AG09309 (cell line): ENCODE measurements at regions not wholly inside any gene's neighbourhood (a gene's known extent, or its start where the extent isn't known, plus 50 kb on each side); places are given as distances from the start of the nearest gene placed in this dataset.
A peak's percentile ranks its signal among the peaks of the same experiment; 100 is the strongest.

Experiments
- DNase-seq: peaks from one replicate; pipeline ENCODE4 v3.0.0-alpha.2; 2010; ENCODE audit warnings: low read depth
- H3K4me3 ChIP-seq: 2 replicates; pipeline ENCODE4 v1.5.1; 2011; ENCODE audit warnings: mild to moderate bottlenecking, low read depth, low read length, moderate library complexity; ENCODE audit not compliant: control insufficient read depth
- TF ChIP-seq, protein P1 (sequence below): IDR thresholded peaks from 2 replicates; pipeline ENCODE4 v1.5.1; 2011; ENCODE audit warnings: mild to moderate bottlenecking, low read depth, low read length, inconsistent platforms; ENCODE audit not compliant: insufficient read depth, control insufficient read depth; ENCODE audit errors: missing control alignments

DNA sequence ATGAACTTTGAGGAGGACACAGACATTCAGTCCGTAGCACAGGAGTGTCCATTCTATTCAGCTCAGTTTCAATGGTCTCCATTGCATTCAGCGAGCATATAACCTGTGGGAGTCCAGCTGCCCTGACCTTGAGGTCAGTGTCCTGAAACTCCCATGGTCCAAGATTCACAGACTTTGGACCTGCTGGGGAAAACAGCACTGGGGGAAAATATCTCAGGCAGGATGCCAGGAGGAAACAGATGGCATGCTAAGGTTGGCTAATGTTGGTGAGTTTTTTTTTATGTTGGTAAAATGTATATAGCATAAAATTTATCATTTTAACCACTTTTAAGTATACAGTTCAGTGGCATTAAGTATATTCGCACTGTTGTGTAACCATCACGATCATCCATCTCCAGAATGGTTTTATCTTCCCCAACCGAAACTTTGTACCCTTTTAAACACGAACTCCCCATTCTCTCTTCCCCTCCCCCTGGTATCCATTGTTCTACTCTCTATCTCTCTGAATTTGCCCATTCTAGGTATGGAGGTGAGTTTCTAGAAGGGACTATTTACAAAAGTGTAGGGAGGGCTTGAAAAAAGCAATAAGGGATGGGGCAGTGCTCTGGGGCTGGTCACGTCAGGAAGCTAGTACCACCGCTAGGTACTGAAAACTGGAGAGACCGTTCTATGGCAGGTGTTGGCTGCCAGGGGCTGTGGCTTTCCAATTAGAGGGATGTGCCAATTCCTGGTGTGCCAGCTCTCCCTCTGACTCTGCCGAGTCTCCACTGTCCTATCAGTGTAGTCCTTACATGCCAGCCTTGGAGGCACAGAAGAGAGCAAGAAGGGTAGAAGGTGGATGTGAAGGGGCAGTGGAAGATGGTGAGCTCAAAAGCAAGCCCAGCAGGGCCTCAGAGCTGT, 85.3 kb downstream of the FOXD2 start:
- TF ChIP-seq, protein P1, sequence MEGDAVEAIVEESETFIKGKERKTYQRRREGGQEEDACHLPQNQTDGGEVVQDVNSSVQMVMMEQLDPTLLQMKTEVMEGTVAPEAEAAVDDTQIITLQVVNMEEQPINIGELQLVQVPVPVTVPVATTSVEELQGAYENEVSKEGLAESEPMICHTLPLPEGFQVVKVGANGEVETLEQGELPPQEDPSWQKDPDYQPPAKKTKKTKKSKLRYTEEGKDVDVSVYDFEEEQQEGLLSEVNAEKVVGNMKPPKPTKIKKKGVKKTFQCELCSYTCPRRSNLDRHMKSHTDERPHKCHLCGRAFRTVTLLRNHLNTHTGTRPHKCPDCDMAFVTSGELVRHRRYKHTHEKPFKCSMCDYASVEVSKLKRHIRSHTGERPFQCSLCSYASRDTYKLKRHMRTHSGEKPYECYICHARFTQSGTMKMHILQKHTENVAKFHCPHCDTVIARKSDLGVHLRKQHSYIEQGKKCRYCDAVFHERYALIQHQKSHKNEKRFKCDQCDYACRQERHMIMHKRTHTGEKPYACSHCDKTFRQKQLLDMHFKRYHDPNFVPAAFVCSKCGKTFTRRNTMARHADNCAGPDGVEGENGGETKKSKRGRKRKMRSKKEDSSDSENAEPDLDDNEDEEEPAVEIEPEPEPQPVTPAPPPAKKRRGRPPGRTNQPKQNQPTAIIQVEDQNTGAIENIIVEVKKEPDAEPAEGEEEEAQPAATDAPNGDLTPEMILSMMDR, result no peak
- no peak for DNase-seq
- H3K4me3 ChIP-seq, result no peak overlapping the region

DNA sequence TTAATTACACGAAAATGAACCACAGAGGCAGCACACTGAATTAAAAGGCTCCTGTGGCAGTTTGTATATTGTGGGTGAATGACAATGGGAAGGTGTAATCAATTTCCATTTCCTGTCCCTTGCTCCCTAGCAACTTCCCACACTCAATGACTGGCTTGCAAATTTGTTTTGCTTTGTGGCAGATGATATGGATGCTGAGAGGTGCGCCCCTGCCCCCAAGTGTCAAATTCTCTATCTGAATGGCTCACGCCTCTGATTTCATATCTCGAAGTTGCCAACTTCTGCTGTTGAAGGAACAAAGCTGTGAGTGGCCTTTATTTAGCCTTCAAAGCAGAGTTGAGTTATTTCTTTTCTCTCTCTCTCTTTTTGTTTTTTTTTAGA, 86.0 kb downstream of the FOXD2 start:
- TF ChIP-seq, protein P1, result no peak
- no peak for DNase-seq
- no peak overlapping the region for H3K4me3 ChIP-seq

DNA sequence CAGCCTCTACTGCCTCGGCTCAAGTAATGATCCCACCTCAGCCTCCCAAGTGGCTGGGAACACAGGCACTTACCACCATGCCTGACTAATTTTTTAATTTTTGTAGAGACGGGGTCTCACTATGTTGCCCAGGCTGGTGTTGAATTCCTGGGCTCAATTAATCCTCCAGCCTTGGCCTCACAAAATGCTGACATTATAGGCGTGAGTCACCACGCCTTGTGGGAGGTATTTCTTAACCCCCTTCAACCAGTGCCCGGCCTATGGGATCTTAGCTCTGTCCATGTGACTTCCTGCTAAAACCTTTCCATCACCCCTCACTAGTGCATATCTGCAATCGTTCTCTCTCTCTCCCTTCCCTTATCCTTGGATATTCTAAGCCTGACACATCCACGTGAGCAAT, 86.4 kb downstream of the FOXD2 start:
- no peak for DNase-seq
- TF ChIP-seq, protein P1, result no peak
- H3K4me3 ChIP-seq, result no peak overlapping the region

DNA sequence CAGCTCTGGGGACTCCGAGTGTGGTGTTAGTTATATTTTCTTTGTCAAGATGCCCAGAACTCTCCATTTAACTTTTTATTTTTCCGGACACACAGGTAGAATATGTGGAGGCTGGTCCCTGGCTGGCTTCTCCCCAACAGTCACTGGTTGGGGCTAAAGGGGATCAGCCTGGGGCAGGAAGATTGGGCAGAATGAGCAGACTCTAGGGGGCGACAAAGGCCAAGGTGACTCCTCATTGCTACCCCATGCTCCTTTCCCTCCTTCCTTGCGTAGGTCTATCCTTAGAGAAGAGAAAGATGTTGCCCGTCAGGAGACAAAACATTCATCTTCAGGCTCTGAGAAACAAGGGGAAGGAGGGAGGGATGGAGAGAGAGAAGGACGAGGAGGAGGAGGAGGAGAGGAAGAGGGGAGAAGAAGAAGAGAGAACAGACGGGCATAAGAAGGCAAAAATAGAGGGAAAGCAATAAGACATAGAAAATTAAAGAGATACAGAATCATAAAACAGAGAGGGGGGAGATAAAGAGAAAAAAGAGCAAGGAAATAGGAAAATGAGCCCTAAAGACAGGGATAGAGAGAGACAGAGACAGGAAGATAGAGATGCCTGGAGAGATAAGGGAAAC, 89.9 kb downstream of the FOXD2 start:
- H3K4me3 ChIP-seq, result no peak overlapping the region
- TF ChIP-seq, protein P1, result peak; percentile 47
- no peak for DNase-seq

DNA sequence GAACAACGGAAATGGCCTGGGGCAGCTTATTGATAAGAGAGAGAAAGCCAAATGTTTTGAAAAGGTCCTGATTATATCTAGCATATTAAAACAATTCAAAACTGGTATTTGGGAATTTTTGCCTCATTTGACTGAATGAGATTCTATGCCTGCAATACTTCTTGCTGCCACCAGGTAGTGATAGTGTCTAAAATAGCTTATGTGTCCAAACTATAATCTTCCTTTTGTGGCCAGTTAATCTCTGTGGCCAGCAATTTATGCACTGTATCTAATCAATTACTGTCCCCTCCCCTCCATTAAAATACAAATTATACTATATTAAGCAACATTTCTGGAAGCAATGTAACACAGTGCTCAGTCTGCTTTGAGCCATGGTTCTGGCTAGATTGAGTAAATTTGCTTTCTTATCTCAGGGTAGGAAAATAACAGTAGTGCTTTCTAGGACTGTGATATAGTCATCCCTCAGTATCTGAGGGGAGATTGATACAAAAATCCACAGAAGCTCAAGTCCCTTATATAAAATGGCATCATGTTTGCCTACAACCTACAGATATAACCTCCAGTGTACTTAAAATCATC, 91.8 kb downstream of the FOXD2 start:
- no peak for DNase-seq
- TF ChIP-seq, protein P1, result peak; percentile 29
- H3K4me3 ChIP-seq, result no peak overlapping the region

DNA sequence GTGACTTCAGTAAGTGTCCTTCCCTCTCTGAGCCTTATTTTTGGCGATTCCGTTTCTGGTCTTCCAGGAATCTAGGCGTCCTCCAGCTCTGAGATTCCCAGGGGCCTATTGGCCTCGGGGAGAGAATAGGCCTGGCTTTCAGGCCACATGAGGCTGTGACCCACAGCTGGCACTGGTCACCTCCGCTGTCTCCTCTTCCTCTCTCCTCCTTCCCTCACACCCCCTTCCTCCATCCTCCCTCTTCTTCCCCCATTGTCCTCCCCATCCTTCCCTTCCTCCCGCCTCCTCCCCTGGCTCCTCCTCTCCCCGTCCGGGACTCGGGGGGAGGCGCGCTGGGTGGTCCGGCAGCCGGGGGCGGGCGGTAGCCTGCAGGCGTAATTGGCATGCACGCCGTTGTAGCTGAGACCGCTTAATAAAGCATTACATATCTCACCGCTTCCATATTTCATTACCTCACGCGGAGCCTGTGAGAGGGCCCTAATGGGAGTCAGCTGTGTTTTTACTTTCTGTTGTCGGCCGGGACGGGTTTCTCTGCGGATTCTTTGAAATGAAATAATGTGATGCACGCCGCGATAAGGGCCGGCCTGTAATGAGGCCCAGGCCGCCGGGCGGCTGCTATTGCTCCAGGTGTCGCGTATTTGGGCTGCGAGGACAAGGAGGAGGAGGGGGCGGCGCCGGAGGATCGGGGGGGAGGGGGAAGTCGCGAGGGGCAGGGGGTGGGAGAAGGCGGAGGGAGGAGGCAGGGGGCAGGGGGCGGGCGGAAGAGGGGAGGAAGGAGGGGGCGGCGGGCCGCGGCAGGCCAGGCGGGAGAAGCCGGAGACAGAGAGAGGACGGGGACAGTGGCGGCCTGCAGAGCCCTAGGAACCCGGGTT, 95.3 kb downstream of the FOXD2 start:
- H3K4me3 ChIP-seq, result peak overlapping the region; percentile 47
- TF ChIP-seq, protein P1, result no peak
- DNase-seq, result peak; percentile 14
